NCI-H1436 (cell line): ENCODE measurements at regions not wholly inside any gene's neighbourhood (a gene's known extent, or its start where the extent isn't known, plus 50 kb on each side); places are given as distances from the start of the nearest gene placed in this dataset.
"Not testable (repeated sequence)": the region's sequence is repeated elsewhere in the genome, so short reads cannot be mapped to it uniquely, and the experiment has no call there.

Experiments
- DNase-seq: peaks from one replicate; lab custom pipeline; 2025; lab: John Stamatoyannopoulos, UW

GRCh38 chr13:89053418-89053817 lies 1382.2 kb downstream of the SLITRK5 start:
- DNase-seq, result no peak

DNA sequence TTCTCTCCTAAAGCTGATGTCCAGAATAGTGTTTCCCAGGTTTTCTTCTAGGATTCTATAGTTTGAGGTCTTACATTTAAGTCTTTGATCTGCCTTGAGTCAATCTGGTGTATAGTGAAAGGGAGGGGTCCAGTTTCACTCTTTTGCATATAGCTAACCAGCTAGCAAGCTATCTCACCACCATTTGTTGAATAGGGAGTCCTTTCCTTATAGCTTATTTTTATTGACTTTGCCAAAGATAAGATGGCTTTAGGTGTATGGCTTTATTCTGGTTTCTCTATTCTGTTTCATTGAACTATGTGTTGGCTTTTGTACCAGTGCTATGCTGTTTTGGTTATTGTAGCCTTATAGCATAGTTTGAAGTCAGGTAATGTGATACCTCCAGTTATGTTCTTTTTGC lies 1386.1 kb downstream of the SLITRK5 start:
- DNase-seq, result no peak

GRCh38 chr13:89057862-89058261 lies 1386.7 kb downstream of the SLITRK5 start:
- no peak for DNase-seq

- peak; percentile 35 for DNase-seq
Observed at GRCh38 chr13:89061821-89062220, 1390.7 kb downstream of the SLITRK5 start.

DNA sequence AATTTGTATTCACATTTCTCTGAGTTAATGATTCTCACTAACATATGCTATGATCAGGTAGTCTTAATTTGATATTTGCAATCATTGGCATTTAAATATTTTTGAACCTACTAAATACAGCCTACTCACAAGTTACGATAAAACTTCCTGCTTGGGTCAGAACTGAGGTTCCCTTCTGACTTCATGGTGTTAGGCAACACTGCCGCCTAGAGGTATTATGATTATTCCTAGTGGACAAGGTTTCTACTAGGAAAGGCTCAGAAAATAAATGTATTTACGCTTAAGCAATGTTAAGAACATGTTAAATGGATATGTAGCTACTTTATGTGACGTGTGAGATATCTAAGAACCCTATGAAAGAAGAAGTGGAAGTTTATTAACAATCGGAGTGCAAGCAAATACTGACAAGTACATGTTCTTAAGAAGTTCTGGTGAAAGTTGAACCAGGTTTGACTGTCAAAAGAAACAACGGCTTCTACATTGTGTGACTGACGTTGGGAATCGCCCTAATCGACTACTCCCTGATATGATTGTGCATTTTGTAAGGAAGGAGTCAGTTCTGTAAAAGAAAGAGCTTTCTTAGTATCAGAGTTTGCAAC lies 1395.8 kb downstream of the SLITRK5 start:
- DNase-seq, result peak; percentile 61

DNA sequence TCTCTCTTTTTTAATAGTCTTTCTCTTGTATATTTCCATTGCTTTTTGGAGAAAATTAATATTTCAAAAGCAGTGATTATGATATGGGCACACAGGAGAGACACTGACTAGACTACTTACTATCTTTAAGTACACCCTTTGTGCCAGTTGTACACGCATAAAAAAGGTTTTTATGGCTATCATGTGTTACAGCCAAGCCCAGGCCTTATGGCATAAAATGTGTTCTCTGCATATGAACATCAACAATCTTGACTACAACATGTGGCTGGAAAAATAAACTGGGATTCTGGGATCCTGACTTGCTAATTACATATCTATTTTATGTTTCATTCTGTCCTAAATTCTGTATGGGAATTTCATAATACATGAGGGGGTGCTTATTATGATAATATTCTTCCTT lies 1401.8 kb downstream of the SLITRK5 start:
- DNase-seq, result no peak

DNA sequence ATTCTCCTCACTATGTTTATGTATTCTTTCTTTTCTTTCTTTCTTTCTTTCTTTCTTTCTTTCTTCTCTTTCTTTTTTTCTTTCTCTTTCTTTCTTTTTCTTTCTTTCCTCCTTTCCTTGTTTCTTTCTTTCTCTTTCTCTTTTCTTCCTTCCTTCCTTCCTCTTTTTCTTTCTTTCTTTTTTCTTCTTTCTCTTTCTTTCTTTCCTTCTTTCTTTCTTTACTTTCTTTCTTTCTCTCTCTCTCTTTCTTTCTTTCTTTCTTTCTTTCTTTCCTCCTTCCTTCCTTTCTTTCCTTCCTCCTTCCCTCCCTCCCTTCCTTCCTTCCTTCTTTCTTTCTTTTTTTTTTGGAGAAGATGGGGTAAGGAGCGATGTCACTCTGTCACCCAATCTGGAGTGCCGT lies 1405.5 kb downstream of the SLITRK5 start:
- no peak for DNase-seq

- DNase-seq, result no peak
Observed at GRCh38 chr13:89082623-89083022, 1411.5 kb downstream of the SLITRK5 start.

GRCh38 chr13:89088107-89088506 lies 1416.9 kb downstream of the SLITRK5 start:
- DNase-seq, result not testable (repeated sequence)

DNA sequence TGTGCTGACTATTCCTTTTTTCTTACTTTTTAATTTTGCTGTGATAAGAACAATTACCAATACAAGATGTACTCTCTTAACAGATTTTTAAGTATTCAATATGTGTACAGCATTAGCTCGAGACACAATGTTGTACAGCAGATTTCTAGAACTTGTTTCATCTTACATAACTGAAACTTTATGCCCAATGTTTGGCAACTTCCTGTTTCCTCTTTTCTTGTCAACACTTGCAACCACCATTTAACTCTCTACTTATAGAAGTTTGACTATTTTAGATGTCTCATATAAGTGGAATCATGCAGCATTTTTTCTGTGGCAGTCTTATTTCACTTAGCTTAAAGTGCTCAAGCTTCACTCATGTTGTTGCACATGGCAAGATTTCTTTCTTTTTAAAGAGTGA lies 1426.8 kb downstream of the SLITRK5 start:
- DNase-seq, result no peak

- no peak for DNase-seq
Observed at GRCh38 chr13:89113744-89114143, 1442.6 kb downstream of the SLITRK5 start.

- no peak for DNase-seq
Observed at GRCh38 chr13:89115307-89115706, 1444.1 kb downstream of the SLITRK5 start.

DNA sequence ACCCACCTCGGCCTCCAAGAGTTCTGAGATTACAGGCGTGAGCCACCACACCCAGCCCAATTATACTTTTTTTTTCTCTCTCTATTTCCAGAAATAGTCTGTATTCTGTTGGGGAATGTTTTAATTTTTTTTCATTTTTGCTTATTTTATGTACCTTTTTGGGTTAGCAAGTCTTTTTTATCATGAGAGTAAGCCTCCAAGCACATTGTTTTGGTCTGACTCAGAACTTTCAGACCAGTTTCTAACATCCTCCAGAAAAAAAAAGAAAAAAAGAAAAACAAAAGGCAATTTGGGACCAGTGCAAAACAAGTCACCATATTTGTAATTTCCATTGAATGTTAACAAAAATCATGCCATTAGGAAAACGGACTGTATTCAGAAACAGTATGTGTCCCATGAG lies 1465.5 kb downstream of the SLITRK5 start:
- DNase-seq, result no peak

DNA sequence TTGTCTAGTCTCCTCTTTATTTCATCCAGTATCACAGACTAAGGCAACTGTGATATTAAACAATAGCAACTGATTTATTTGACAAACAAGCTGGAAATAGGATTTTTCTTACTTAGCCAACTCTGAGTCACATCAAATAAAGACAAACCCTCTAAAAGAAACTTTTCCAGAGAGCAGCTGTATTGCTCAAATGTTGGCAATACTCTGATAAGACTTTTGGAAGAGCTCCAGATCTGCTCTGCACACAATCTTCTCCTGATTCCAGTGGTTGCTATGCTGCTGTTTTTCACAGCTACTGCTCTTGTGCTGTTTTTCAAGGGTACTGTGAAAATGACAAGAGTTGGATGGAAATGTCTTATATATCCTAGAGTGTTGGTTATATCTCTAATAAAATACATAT lies 1479.2 kb downstream of the SLITRK5 start:
- DNase-seq, result no peak

DNA sequence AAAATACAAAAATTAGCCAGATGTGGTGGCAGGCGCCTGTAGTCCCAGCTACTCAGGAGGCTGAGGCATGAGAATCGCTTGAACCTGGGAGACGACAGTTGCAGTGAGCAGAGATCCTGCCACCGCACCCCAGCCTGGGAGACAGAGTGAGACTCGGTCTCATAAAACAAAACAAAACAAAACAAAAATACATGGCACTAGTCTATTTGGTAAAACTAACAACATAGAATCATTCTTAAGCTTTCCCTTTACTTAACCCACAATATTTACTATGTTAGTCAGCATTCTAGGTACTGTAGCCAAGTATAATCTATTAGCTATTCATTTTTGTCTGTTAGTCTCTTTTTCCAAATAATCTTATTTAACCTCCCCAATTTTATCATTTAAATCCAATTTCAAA lies 1482.8 kb downstream of the SLITRK5 start:
- no peak for DNase-seq

GRCh38 chr13:89163096-89163495 lies 1491.9 kb downstream of the SLITRK5 start:
- no peak for DNase-seq

DNA sequence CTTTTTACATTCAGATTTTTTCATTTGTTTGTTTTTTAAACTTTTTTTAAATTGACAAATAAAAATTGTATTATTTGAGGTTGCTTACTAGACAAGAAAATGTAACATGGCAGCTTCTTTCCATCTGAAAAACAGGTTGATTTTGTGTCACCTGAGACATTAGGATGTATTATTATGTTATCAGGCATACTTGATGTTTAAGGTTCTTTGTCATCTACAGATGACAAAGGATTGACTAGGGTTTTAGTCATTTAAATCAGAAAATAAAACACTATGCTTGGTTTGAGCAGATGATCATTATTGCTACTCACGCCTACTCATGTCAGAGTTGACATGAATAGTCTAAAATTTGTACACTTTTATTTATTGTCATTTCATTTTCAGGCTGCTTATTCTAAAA lies 1494.5 kb downstream of the SLITRK5 start:
- no peak for DNase-seq

DNA sequence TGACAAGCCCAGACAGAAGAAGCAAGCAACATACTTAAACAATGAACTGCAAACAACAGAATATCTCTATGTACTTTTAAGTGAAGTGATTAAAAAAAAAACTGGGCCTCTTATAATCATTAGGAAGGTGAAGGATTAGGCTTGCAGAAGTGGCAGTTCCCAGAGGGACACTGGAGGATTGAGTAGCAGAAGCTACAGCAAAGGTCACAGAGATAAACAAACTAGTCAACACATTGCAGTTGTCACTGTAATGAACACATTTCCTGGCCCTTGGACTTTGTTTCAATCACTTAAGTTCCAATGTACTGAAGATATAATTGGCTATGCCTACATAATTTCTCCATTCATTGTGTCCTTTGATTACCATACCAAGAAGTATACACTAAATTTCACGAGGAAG lies 1498.8 kb downstream of the SLITRK5 start:
- DNase-seq, result no peak

DNA sequence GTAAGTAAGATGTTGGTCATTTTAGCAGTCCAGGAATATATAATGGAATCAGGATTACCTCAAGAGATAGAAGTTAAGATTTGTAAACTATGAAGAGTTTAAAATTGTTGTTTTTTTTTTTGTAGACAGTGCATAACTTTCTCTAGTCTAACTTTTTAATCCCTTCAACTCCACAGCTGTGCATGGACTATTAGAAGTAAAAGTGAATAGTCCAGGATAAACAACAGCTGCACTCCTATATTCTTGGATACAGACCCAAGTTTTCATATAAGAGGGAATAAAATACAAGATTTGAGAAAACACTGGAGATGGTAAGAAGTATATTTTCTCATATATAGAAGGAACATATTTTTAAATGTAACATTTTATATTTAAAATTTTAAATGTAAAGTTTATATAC lies 1509.9 kb downstream of the SLITRK5 start:
- no peak for DNase-seq

DNA sequence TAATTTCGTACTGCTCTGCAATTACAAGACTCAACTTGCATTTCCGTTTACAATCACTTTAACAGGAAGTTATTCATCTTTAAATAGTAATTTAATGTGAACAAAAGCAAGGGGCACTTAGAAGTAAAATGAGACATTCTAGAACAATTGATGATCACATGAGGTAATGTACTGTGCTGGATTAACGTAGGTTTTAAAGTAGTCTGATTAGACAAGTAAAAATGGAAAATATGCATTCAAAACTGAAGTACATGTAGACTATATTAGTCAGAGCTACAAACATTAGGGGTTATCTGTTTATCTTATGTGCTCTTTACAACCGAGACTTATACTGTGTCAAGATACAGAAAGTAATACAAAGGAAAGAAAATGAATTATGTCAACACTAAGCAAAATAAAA lies 1528.0 kb downstream of the SLITRK5 start:
- peak; percentile 54 for DNase-seq

DNA sequence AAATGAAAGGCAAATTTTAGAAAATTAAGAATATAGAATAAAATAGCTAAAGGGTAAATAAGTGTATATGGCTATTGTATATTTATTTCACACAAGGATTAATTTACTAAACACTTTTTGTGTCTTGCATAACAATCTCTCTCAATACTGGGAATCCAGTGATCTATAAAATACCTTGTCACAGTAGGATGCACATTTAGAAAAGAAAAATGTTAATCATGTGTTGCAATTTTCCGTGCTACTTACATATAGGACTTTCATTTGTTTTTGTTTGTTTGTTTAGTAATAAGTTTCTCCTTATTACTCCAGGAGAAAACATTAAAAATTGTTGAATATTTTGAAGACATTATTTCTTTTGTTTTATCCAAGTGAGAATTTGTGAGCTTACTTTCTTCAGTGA lies 1533.3 kb downstream of the SLITRK5 start:
- no peak for DNase-seq

DNA sequence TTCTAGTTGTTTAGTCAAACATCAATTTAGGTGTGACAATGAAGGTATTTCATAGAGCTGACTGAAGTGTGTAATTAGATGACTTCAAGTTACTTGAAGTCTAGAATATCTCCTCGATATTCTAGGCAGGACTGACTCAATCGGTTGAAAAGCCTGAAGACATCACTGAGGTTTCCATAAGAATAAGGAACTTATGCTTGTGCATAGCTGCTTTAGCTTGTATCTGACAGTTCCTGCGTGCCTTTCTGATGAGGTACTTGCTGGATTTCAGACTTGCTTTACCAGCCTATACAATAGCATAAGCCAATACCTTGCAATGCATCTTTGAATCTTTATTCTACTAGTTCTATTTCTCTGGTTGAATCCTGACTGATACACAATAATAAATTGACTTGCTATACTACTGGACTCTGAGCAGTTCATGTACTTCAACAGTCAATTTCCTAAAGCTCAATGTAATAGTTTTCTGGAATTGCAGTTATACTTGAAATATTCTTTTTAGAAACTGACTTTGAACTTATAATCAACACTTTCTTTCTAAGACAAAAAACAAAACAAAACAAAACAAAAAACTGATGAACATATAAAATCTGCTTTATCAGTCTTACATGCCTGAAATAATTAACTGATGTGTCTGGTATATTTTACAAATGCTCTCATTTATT lies 1534.8 kb downstream of the SLITRK5 start:
- DNase-seq, result no peak

GRCh38 chr13:89212186-89212585 lies 1541.0 kb downstream of the SLITRK5 start:
- DNase-seq, result no peak

- DNase-seq, result no peak
Observed at GRCh38 chr13:89214185-89214584, 1543.0 kb downstream of the SLITRK5 start.
